Neural progenitor cell (in vitro differentiated cells): ENCODE measurements at regions not wholly inside any gene's neighbourhood (a gene's known extent, or its start where the extent isn't known, plus 50 kb on each side); places are given as distances from the start of the nearest gene placed in this dataset.

Experiments used
- CTCF ChIP-seq: fragments of 200-600 bp; sonication (generic); IDR thresholded peaks from 2 replicates; pipeline ENCODE4 v1.5.1; 2017; ENCODE audit warnings: antibody characterized with exemption, mild to moderate bottlenecking
- EZH2 ChIP-seq: fragments of 200-600 bp; sonication (generic); IDR thresholded peaks from 2 replicates; pipeline ENCODE4 v1.6.1; 2017; ENCODE audit warnings: antibody characterized with exemption, mild to moderate bottlenecking, moderate library complexity

DNA sequence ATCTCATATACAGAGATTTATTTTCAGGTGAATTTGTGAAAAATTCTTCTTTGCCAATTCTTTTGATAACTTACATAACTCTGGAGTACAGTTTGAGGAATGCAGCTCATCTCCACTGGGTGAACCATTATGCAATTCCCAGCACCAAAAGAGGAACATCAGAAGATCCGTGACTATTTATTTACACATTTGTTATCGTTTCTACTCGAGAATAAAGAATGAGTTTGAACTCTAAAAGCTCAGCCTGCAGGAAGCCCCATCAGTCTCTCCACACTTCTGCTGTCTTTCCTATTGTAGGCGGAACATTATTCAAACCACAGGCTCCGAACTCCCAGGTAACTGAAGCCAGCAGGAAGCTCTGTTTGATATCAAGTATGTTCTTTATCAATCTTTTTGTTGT, 95.9 kb upstream of the IFNGR1 start:
- TF ChIP-seq CTCF, result no peak
- TF ChIP-seq EZH2, result no peak
